IMR-90 (cell line): ENCODE measurements at regions not wholly inside any gene's neighbourhood (a gene's known extent, or its start where the extent isn't known, plus 50 kb on each side); places are given as distances from the start of the nearest gene placed in this dataset.
"Not testable (repeated sequence)": the region's sequence is repeated elsewhere in the genome, so short reads cannot be mapped to it uniquely, and the experiment has no call there.

Experiments
- ATAC-seq: fragments of 200-7000 bp; cut with Tn5 transposase; 2 replicates; pipeline ENCODE4 v1.9.1; 2020; ENCODE audit warnings: low read depth, mild to moderate bottlenecking, moderate library complexity
- BruUV-seq: library from RNA; stranded (reverse); fragments of 400-500 nt; replicated peaks from 2 replicates; lab custom pipeline; 2021; lab: Mats Ljungman, UMichigan
- CTCF ChIA-PET: fragments of 300-600 bp; formaldehyde crosslinking; extraction: SDS; loops from one replicate; lab custom pipeline; 2021; ENCODE audit warnings: antibody characterized with exemption; lab: Yijun Ruan, JAX
- POLR2A ChIA-PET: fragments of 300-600 bp; sonication (Branson Sonifier 250); formaldehyde crosslinking; loops from one replicate; lab custom pipeline; 2022; ENCODE audit warnings: antibody characterized with exemption; ENCODE audit not compliant: unreplicated experiment; lab: Charles Lee
- DNase-seq: peaks from one replicate; pipeline ENCODE4 v3.0.0; 2013
- H2AFZ ChIP-seq: replicated peaks from 2 replicates; pipeline ENCODE3; 2013; ENCODE audit warnings: low read length, mild to moderate bottlenecking; ENCODE audit not compliant: poor library complexity
- H2AK5ac ChIP-seq: 2 replicates; pipeline ENCODE4 v1.6.1; 2013; ENCODE audit warnings: low read depth, low read length, inconsistent platforms
- H2AK9ac ChIP-seq: replicated peaks from 2 replicates; pipeline ENCODE3; 2013; ENCODE audit warnings: mild to moderate bottlenecking, low read depth, low read length, moderate library complexity; ENCODE audit not compliant: poor library complexity
- H2BK120ac ChIP-seq: 2 replicates; pipeline ENCODE4 v1.6.1; 2013; ENCODE audit warnings: low read depth, low read length, inconsistent platforms
- H2BK15ac ChIP-seq: 3 replicates; pipeline ENCODE4 v1.6.1; 2013; ENCODE audit warnings: low read depth, low read length, inconsistent platforms
- H2BK20ac ChIP-seq: 2 replicates; pipeline ENCODE4 v1.6.1; 2013; ENCODE audit warnings: low read depth, mild to moderate bottlenecking, inconsistent platforms, low read length, moderate library complexity
- H2BK5ac ChIP-seq: 2 replicates; pipeline ENCODE4 v1.6.1; 2013; ENCODE audit warnings: mild to moderate bottlenecking, low read depth, low read length, inconsistent platforms; ENCODE audit not compliant: poor library complexity, severe bottlenecking
- H3K14ac ChIP-seq: replicated peaks from 2 replicates; pipeline ENCODE4 v1.6.1; 2013; ENCODE audit warnings: low read depth, low read length, inconsistent platforms
- H3K18ac ChIP-seq: 2 replicates; pipeline ENCODE4 v1.6.1; 2013; ENCODE audit warnings: low read depth, low read length, control low read depth
- H3K23ac ChIP-seq: 2 replicates; pipeline ENCODE4 v1.6.1; 2013; ENCODE audit warnings: low read depth, low read length, inconsistent platforms
- H3K27ac ChIP-seq: 2 replicates; pipeline ENCODE4 v1.5.1; 2013; ENCODE audit warnings: mild to moderate bottlenecking, control low read depth, low read length; ENCODE audit not compliant: insufficient read depth
- H3K27me3 ChIP-seq: 2 replicates; pipeline ENCODE4 v1.6.1; 2013; ENCODE audit warnings: low read length; ENCODE audit not compliant: control insufficient read depth, insufficient read depth
- H3K36me3 ChIP-seq: 2 replicates; pipeline ENCODE4 v1.6.1; 2013; ENCODE audit warnings: low read length, mixed read lengths; ENCODE audit not compliant: control insufficient read depth, insufficient read depth
- H3K4ac ChIP-seq: 2 replicates; pipeline ENCODE4 v1.6.1; 2013; ENCODE audit warnings: low read depth, low read length, inconsistent platforms
- H3K4me1 ChIP-seq: 2 replicates; pipeline ENCODE4 v1.6.1; 2013; ENCODE audit warnings: low read length, mixed read lengths; ENCODE audit not compliant: control insufficient read depth, insufficient read depth
- H3K4me2 ChIP-seq: 2 replicates; pipeline ENCODE4 v1.6.1; 2013; ENCODE audit warnings: low read depth, mild to moderate bottlenecking, control low read depth, low read length, moderate library complexity
- H3K4me3 ChIP-seq: 2 replicates; pipeline ENCODE4 v1.5.1; 2013; ENCODE audit warnings: low read depth, mild to moderate bottlenecking, control low read depth, low read length, moderate library complexity; ENCODE audit not compliant: insufficient read depth
- H3K56ac ChIP-seq: 2 replicates; pipeline ENCODE4 v1.6.1; 2013; ENCODE audit warnings: low read length, inconsistent platforms; ENCODE audit not compliant: insufficient read depth; ENCODE audit errors: extremely low read depth
- H3K79me1 ChIP-seq, 2 experiments: 2 replicates each; pipeline ENCODE4 v1.6.1; 2013; ENCODE audit warnings: low read length in 2 of 2, inconsistent platforms in 1 of 2, low read depth in 1 of 2
- H3K9ac ChIP-seq: 2 replicates; pipeline ENCODE4 v1.6.1; 2013; ENCODE audit warnings: low read depth, low read length, control low read depth
- H3K9me1 ChIP-seq: 2 replicates; pipeline ENCODE4 v1.6.1; 2013; ENCODE audit warnings: low read length, inconsistent platforms; ENCODE audit not compliant: insufficient read depth
- H3K9me3 ChIP-seq: 2 replicates; pipeline ENCODE4 v1.6.1; 2013; ENCODE audit warnings: low read length; ENCODE audit not compliant: control insufficient read depth, insufficient read depth
- H4K20me1 ChIP-seq: 2 replicates; pipeline ENCODE4 v1.6.1; 2013; ENCODE audit warnings: low read length, inconsistent platforms; ENCODE audit not compliant: insufficient read depth
- H4K5ac ChIP-seq: 2 replicates; pipeline ENCODE4 v1.6.1; 2013; ENCODE audit warnings: mild to moderate bottlenecking, low read depth, low read length, control low read depth
- H4K8ac ChIP-seq, 2 experiments: 2 replicates each; pipeline ENCODE4 v1.6.1; 2013; ENCODE audit warnings: low read depth in 2 of 2, low read length in 2 of 2, control low read depth in 1 of 2, inconsistent platforms in 1 of 2
- H4K91ac ChIP-seq: 2 replicates; pipeline ENCODE4 v1.6.1; 2013; ENCODE audit warnings: low read depth, low read length, inconsistent platforms; ENCODE audit not compliant: insufficient read depth
- WGBS, 2 experiments: methylation state at CpG; one replicate each; pipeline versions ENCODE4 v1.1.5 to v1.1.7; 2013; ENCODE audit warnings: missing lambda C conversion rate in 2 of 2; ENCODE audit not compliant: insufficient read length in 1 of 2; ENCODE audit errors: extremely low coverage in 2 of 2; 5-methylcytosine and 5-hydroxymethylcytosine counted together
- dilution Hi-C: fragments of 300-500 bp; cut with HindIII; formaldehyde crosslinking; loops from one replicate; pipeline ENCODE4 v1.14.3; 2018; ENCODE audit warnings: low sequenced_read_pairs; ENCODE audit not compliant: unreplicated experiment
- in situ Hi-C: fragments of 300-500 bp; cut with MboI; formaldehyde crosslinking; loops from 3 replicates; pipeline ENCODE4 v1.14.3; 2019; ENCODE audit warnings: low sequenced_read_pairs, inconsistent platforms, mixed read lengths
- intact Hi-C: fragments of 100-400 bp; cut with micrococcal nuclease; formaldehyde crosslinking; loops from 2 replicates; pipeline ENCODE4 v1.10.0; 2022

GRCh38 chrX:92586643-92587042, 807.5 kb downstream of the PCDH11X start:
- in situ Hi-C loops, H2AFZ ChIP-seq, ATAC-seq, H3K4me3 ChIP-seq, H3K56ac ChIP-seq, H3K14ac ChIP-seq, H3K36me3 ChIP-seq, H4K20me1 ChIP-seq, H3K9ac ChIP-seq, CTCF ChIA-PET, H3K4me1 ChIP-seq, BruUV-seq, H3K18ac ChIP-seq, H2BK120ac ChIP-seq, dilution Hi-C loops, H2BK15ac ChIP-seq, POLR2A ChIA-PET, H3K4me2 ChIP-seq, H3K27ac ChIP-seq, H3K9me3 ChIP-seq, H4K8ac ChIP-seq, H2BK20ac ChIP-seq, H3K9me1 ChIP-seq, H2AK5ac ChIP-seq, DNase-seq, H4K5ac ChIP-seq, H2BK5ac ChIP-seq, H2AK9ac ChIP-seq, H3K4ac ChIP-seq, H3K23ac ChIP-seq, intact Hi-C loops, H3K27me3 ChIP-seq, H3K79me1 ChIP-seq, H4K91ac ChIP-seq: not testable (repeated sequence)
- no CpG with 5 or more reads among the region's 3 CpGs for WGBS, 2 experiments

DNA sequence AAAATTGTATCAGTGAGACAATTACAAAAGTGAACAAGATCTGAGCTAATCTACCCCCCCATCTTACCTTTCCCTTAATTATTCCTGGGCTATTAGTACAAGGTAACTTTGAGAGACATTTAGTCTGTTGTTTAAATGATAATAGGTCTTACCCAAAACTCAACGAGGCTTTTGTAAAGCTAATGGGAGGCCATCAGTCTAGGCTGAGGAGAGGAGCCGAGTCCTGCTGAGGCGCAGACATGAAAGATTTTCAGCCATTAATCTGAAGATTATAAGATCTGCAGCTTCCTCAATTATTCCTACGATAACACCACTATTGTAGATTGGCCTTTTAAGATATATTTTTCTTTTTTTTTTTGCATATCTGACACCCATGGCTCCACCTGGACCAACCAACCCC, 810.5 kb downstream of the PCDH11X start:
- POLR2A ChIA-PET, H3K23ac ChIP-seq, H3K9ac ChIP-seq, H3K27ac ChIP-seq, H2AK9ac ChIP-seq, H4K20me1 ChIP-seq, H2BK5ac ChIP-seq, H2AK5ac ChIP-seq, CTCF ChIA-PET, H4K8ac ChIP-seq, H3K9me1 ChIP-seq, dilution Hi-C loops, H3K9me3 ChIP-seq, in situ Hi-C loops, H3K79me1 ChIP-seq, H3K4me3 ChIP-seq, H2BK20ac ChIP-seq, ATAC-seq, H3K56ac ChIP-seq, H4K91ac ChIP-seq, H3K4me1 ChIP-seq, intact Hi-C loops, H3K36me3 ChIP-seq, H2BK15ac ChIP-seq, H2BK120ac ChIP-seq, H3K18ac ChIP-seq, DNase-seq, H2AFZ ChIP-seq, H3K27me3 ChIP-seq, BruUV-seq, H3K14ac ChIP-seq, H3K4me2 ChIP-seq, H4K5ac ChIP-seq, H3K4ac ChIP-seq: not testable (repeated sequence)
- no CpG with 5 or more reads among the region's 4 CpGs for WGBS, 2 experiments
